ENCODE measurements at regions not wholly inside any gene's neighbourhood (a gene's known extent, or its start where the extent isn't known, plus 50 kb on each side); places are given as distances from the start of the nearest gene placed in this dataset.

GRCh38 chr3:106728315-106729098, 648.7 kb upstream of the CCDC54 start:
- no peaks in the 10 kb centered on the region for H3K36me3 ChIP-seq (ENCODE audit: control insufficient read depth in 1 of 2, insufficient read depth in 2 of 2, low read length in 2 of 2)
- H3K9me3 ChIP-seq (ENCODE audit: control insufficient read depth in 1 of 2, low read length in 2 of 2), result no peaks in the 10 kb centered on the region
- H3K4me1 ChIP-seq (ENCODE audit: control insufficient read depth in 1 of 2, insufficient read depth in 2 of 2, low read length in 2 of 2), result no peaks in the 10 kb centered on the region
- no peaks in the 10 kb centered on the region for H3K27me3 ChIP-seq (ENCODE audit: low read depth, low read length)
- no peak overlapping the region for H3K4me3 ChIP-seq (ENCODE audit: low read depth in 1 of 2, low read length in 2 of 2)
- H3K27ac ChIP-seq (ENCODE audit: low read length), result no peak overlapping the region

GRCh38 chr3:106729481-106729880, 647.8 kb upstream of the CCDC54 start:
- no peaks in the 10 kb centered on the region for H3K9me3 ChIP-seq (ENCODE audit: control insufficient read depth in 1 of 2, low read length in 2 of 2)
- no peaks in the 10 kb centered on the region for H3K4me1 ChIP-seq (ENCODE audit: control insufficient read depth in 1 of 2, insufficient read depth in 2 of 2, low read length in 2 of 2)
- no peaks in the 10 kb centered on the region for H3K27me3 ChIP-seq (ENCODE audit: low read depth, low read length)
- no peaks in the 10 kb centered on the region for H3K36me3 ChIP-seq (ENCODE audit: control insufficient read depth in 1 of 2, insufficient read depth in 2 of 2, low read length in 2 of 2)
- no peak overlapping the region for H3K27ac ChIP-seq (ENCODE audit: low read length)
- no peak overlapping the region for H3K4me3 ChIP-seq (ENCODE audit: low read depth in 1 of 2, low read length in 2 of 2)

- no peak overlapping the region for H3K27ac ChIP-seq (ENCODE audit: low read length)
- H3K9me3 ChIP-seq (ENCODE audit: control insufficient read depth in 1 of 2, low read length in 2 of 2), result no peaks in the 10 kb centered on the region
- H3K4me3 ChIP-seq (ENCODE audit: low read depth in 1 of 2, low read length in 2 of 2), result no peak overlapping the region
- no peaks in the 10 kb centered on the region for H3K36me3 ChIP-seq (ENCODE audit: control insufficient read depth in 1 of 2, insufficient read depth in 2 of 2, low read length in 2 of 2)
- no peaks in the 10 kb centered on the region for H3K27me3 ChIP-seq (ENCODE audit: low read depth, low read length)
- no peaks in the 10 kb centered on the region for H3K4me1 ChIP-seq (ENCODE audit: control insufficient read depth in 1 of 2, insufficient read depth in 2 of 2, low read length in 2 of 2)
Measured at GRCh38 chr3:106731230-106731629, 646.0 kb upstream of the CCDC54 start.

GRCh38 chr3:106734712-106735111, 642.5 kb upstream of the CCDC54 start:
- no peak overlapping the region for H3K4me3 ChIP-seq (ENCODE audit: low read depth in 1 of 2, low read length in 2 of 2)
- no peaks in the 10 kb centered on the region for H3K9me3 ChIP-seq (ENCODE audit: control insufficient read depth in 1 of 2, low read length in 2 of 2)
- no peak overlapping the region for H3K27ac ChIP-seq (ENCODE audit: low read length)
- no peaks in the 10 kb centered on the region for H3K36me3 ChIP-seq (ENCODE audit: control insufficient read depth in 1 of 2, insufficient read depth in 2 of 2, low read length in 2 of 2)
- H3K27me3 ChIP-seq (ENCODE audit: low read depth, low read length), result no peaks in the 10 kb centered on the region
- no peaks in the 10 kb centered on the region for H3K4me1 ChIP-seq (ENCODE audit: control insufficient read depth in 1 of 2, insufficient read depth in 2 of 2, low read length in 2 of 2)

GRCh38 chr3:106737265-106737664, 640.0 kb upstream of the CCDC54 start:
- Histone ChIP-seq H3K36me3 (ENCODE audit: control insufficient read depth in 1 of 2, insufficient read depth in 2 of 2, low read length in 2 of 2) (no peaks in the 10 kb centered on the region), H3K4me3 (ENCODE audit: low read depth in 1 of 2, low read length in 2 of 2) (no peak overlapping the region), H3K9me3 (ENCODE audit: control insufficient read depth in 1 of 2, low read length in 2 of 2) (no peaks in the 10 kb centered on the region), H3K4me1 (ENCODE audit: control insufficient read depth in 1 of 2, insufficient read depth in 2 of 2, low read length in 2 of 2) (no peaks in the 10 kb centered on the region), H3K27me3 (ENCODE audit: low read depth, low read length) (no peaks in the 10 kb centered on the region), H3K27ac (ENCODE audit: low read length) (no peak overlapping the region)

- Histone ChIP-seq H3K36me3 (ENCODE audit: control insufficient read depth in 1 of 2, insufficient read depth in 2 of 2, low read length in 2 of 2) (no peaks in the 10 kb centered on the region), H3K4me3 (ENCODE audit: low read depth in 1 of 2, low read length in 2 of 2) (no peak overlapping the region), H3K9me3 (ENCODE audit: control insufficient read depth in 1 of 2, low read length in 2 of 2) (no peaks in the 10 kb centered on the region), H3K27ac (ENCODE audit: low read length) (no peak overlapping the region), H3K4me1 (ENCODE audit: control insufficient read depth in 1 of 2, insufficient read depth in 2 of 2, low read length in 2 of 2) (no peaks in the 10 kb centered on the region), H3K27me3 (ENCODE audit: low read depth, low read length) (no peaks in the 10 kb centered on the region)
Measured at GRCh38 chr3:106740116-106740515, 637.1 kb upstream of the CCDC54 start.

GRCh38 chr3:106745344-106746168, 631.7 kb upstream of the CCDC54 start:
- Histone ChIP-seq H3K27me3 (ENCODE audit: low read depth, low read length) (no peaks in the 10 kb centered on the region), H3K27ac (ENCODE audit: low read length) (no peak overlapping the region), H3K36me3 (ENCODE audit: control insufficient read depth in 1 of 2, insufficient read depth in 2 of 2, low read length in 2 of 2) (no peaks in the 10 kb centered on the region), H3K4me3 (ENCODE audit: low read depth in 1 of 2, low read length in 2 of 2) (no peak overlapping the region), H3K9me3 (ENCODE audit: control insufficient read depth in 1 of 2, low read length in 2 of 2) (no peaks in the 10 kb centered on the region), H3K4me1 (ENCODE audit: control insufficient read depth in 1 of 2, insufficient read depth in 2 of 2, low read length in 2 of 2) (no peaks in the 10 kb centered on the region)

- H3K36me3 ChIP-seq (ENCODE audit: control insufficient read depth in 1 of 2, insufficient read depth in 2 of 2, low read length in 2 of 2), result no peaks in the 10 kb centered on the region
- H3K4me1 ChIP-seq (ENCODE audit: control insufficient read depth in 1 of 2, insufficient read depth in 2 of 2, low read length in 2 of 2), result no peaks in the 10 kb centered on the region
- no peaks in the 10 kb centered on the region for H3K27me3 ChIP-seq (ENCODE audit: low read depth, low read length)
- H3K9me3 ChIP-seq (ENCODE audit: control insufficient read depth in 1 of 2, low read length in 2 of 2), result no peaks in the 10 kb centered on the region
- H3K27ac ChIP-seq (ENCODE audit: low read length), result no peak overlapping the region
- H3K4me3 ChIP-seq (ENCODE audit: low read depth in 1 of 2, low read length in 2 of 2), result no peak overlapping the region
Measured at GRCh38 chr3:106746286-106746685, 631.0 kb upstream of the CCDC54 start.

- no peaks in the 10 kb centered on the region for H3K36me3 ChIP-seq (ENCODE audit: control insufficient read depth in 1 of 2, insufficient read depth in 2 of 2, low read length in 2 of 2)
- H3K4me1 ChIP-seq (ENCODE audit: control insufficient read depth in 1 of 2, insufficient read depth in 2 of 2, low read length in 2 of 2), result no peaks in the 10 kb centered on the region
- no peak overlapping the region for H3K27ac ChIP-seq (ENCODE audit: low read length)
- H3K27me3 ChIP-seq (ENCODE audit: low read depth, low read length), result no peaks in the 10 kb centered on the region
- no peaks in the 10 kb centered on the region for H3K9me3 ChIP-seq (ENCODE audit: control insufficient read depth in 1 of 2, low read length in 2 of 2)
- H3K4me3 ChIP-seq (ENCODE audit: low read depth in 1 of 2, low read length in 2 of 2), result no peak overlapping the region
Measured at GRCh38 chr3:106748472-106749262, 628.6 kb upstream of the CCDC54 start.

- no peaks in the 10 kb centered on the region for H3K27me3 ChIP-seq (ENCODE audit: low read depth, low read length)
Measured at GRCh38 chr3:106750092-106750491, 627.1 kb upstream of the CCDC54 start.

GRCh38 chr3:106755336-106755735, 621.9 kb upstream of the CCDC54 start:
- no peaks in the 10 kb centered on the region for H3K27me3 ChIP-seq (ENCODE audit: low read depth, low read length)
- peak overlapping the region in 1 of 2 donors; percentile 38 for H3K4me3 ChIP-seq (ENCODE audit: low read depth in 1 of 2, low read length in 2 of 2)
- no peak overlapping the region for H3K27ac ChIP-seq (ENCODE audit: low read length)
- peaks cover 7 to 19% of the 10 kb centered on the region in 2 donors for H3K9me3 ChIP-seq (ENCODE audit: control insufficient read depth in 1 of 2, low read length in 2 of 2)
- no peaks in the 10 kb centered on the region for H3K36me3 ChIP-seq (ENCODE audit: control insufficient read depth in 1 of 2, insufficient read depth in 2 of 2, low read length in 2 of 2)
- no peaks in the 10 kb centered on the region for H3K4me1 ChIP-seq (ENCODE audit: control insufficient read depth in 1 of 2, insufficient read depth in 2 of 2, low read length in 2 of 2)

More at GRCh38 chr3:106750092-106750491, 627.1 kb upstream of the CCDC54 start:
- H3K36me3 ChIP-seq (ENCODE audit: control insufficient read depth in 1 of 2, insufficient read depth in 2 of 2, low read length in 2 of 2), result no peaks in the 10 kb centered on the region
- H3K4me3 ChIP-seq (ENCODE audit: low read depth in 1 of 2, low read length in 2 of 2), result no peak overlapping the region
- H3K9me3 ChIP-seq (ENCODE audit: control insufficient read depth in 1 of 2, low read length in 2 of 2), result peaks cover 3 to 5% of the 10 kb centered on the region in 2 donors
- H3K27ac ChIP-seq (ENCODE audit: low read length), result no peak overlapping the region
- no peaks in the 10 kb centered on the region for H3K4me1 ChIP-seq (ENCODE audit: control insufficient read depth in 1 of 2, insufficient read depth in 2 of 2, low read length in 2 of 2)
